Subcutaneous abdominal adipose tissue (tissue), 5 donors: ENCODE measurements at regions not wholly inside any gene's neighbourhood (a gene's known extent, or its start where the extent isn't known, plus 50 kb on each side); places are given as distances from the start of the nearest gene placed in this dataset.

Source experiments
- H3K27ac ChIP-seq: one replicate; pipeline ENCODE4 v1.7.0; 2013; ENCODE audit warnings: low read depth, mild to moderate bottlenecking, inconsistent platforms, low read length, moderate library complexity
- H3K27me3 ChIP-seq, 5 donors: one replicate each; pipeline ENCODE4 v1.7.0; 2013; ENCODE audit warnings: low read length in 5 of 5, inconsistent platforms in 1 of 5; ENCODE audit not compliant: control insufficient read depth in 5 of 5, insufficient read depth in 4 of 5
- H3K36me3 ChIP-seq, 5 donors: one replicate each; pipeline ENCODE4 v1.7.0; 2013; ENCODE audit warnings: low read length in 5 of 5; ENCODE audit not compliant: control insufficient read depth in 5 of 5, insufficient read depth in 5 of 5
- H3K4me1 ChIP-seq, 5 donors: one replicate each; pipeline ENCODE4 v1.7.0; 2013; ENCODE audit warnings: low read length in 5 of 5, mild to moderate bottlenecking in 3 of 5, moderate library complexity in 1 of 5; ENCODE audit not compliant: control insufficient read depth in 5 of 5, insufficient read depth in 5 of 5
- H3K4me3 ChIP-seq, 5 donors: one replicate each; pipeline ENCODE4 v1.7.0; 2013; ENCODE audit warnings: low read length in 5 of 5, low read depth in 1 of 5
- H3K9ac ChIP-seq, 5 donors: one replicate each; pipeline ENCODE4 v1.7.0; 2013; ENCODE audit warnings: low read length in 5 of 5, mild to moderate bottlenecking in 4 of 5, moderate library complexity in 3 of 5
- H3K9me3 ChIP-seq, 5 donors: one replicate each; pipeline ENCODE4 v1.7.0; 2013; ENCODE audit warnings: low read length in 5 of 5; ENCODE audit not compliant: control insufficient read depth in 5 of 5
- donor health status: healthy.
- donor health status: healthy.
- donor health status: healthy.
- donor health status: healthy.
- donor health status: healthy.

DNA sequence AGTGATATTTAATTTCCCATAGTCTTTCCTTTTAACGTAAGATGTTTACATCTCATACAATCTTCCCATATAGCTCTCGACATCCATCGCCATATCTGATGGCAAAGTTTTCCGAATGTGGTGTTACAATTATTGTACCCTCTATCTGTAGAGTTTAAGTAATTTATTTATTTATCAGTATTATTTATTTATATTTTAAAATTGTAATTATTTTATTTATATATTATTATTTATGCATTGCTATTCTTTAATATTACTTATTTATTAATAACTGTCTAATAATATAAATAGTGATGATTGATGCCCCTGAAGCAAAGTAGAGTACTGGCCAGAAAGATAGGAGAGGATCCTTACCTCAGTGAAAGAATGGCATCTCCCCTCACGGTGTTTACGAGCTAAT is 812.9 kb downstream of the VGLL3 start:
- Histone ChIP-seq H3K9ac (no peak overlapping the region), H3K27me3 (no peaks in the 10 kb centered on the region), H3K4me1 (no peaks in the 10 kb centered on the region), H3K36me3 (no peaks in the 10 kb centered on the region), H3K9me3 (no peaks in the 10 kb centered on the region), H3K27ac (no peak overlapping the region), H3K4me3 (no peak overlapping the region)

DNA sequence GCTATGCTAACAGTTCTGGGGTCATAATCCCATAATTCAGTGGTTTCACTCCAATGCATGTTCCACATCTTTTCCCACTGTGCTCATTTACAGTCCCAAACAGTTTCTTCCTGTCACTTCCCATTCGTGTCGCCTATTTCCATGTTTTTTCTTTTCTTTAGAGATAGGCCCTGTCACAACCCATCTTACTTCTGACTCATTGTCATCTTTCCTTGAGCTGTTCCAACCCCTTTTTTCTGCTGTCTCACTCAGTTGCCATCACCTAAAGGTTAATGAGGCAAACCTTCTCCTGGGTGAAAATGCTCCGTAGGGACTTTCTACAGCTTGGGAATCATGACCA is 814.5 kb downstream of the VGLL3 start:
- H3K36me3 ChIP-seq = no peaks in the 10 kb centered on the region
- no peaks in the 10 kb centered on the region for H3K27me3 ChIP-seq
- no peak overlapping the region for H3K27ac ChIP-seq
- no peak overlapping the region for H3K9ac ChIP-seq
- no peak overlapping the region for H3K4me3 ChIP-seq
- H3K4me1 ChIP-seq = no peaks in the 10 kb centered on the region
- H3K9me3 ChIP-seq = no peaks in the 10 kb centered on the region

DNA sequence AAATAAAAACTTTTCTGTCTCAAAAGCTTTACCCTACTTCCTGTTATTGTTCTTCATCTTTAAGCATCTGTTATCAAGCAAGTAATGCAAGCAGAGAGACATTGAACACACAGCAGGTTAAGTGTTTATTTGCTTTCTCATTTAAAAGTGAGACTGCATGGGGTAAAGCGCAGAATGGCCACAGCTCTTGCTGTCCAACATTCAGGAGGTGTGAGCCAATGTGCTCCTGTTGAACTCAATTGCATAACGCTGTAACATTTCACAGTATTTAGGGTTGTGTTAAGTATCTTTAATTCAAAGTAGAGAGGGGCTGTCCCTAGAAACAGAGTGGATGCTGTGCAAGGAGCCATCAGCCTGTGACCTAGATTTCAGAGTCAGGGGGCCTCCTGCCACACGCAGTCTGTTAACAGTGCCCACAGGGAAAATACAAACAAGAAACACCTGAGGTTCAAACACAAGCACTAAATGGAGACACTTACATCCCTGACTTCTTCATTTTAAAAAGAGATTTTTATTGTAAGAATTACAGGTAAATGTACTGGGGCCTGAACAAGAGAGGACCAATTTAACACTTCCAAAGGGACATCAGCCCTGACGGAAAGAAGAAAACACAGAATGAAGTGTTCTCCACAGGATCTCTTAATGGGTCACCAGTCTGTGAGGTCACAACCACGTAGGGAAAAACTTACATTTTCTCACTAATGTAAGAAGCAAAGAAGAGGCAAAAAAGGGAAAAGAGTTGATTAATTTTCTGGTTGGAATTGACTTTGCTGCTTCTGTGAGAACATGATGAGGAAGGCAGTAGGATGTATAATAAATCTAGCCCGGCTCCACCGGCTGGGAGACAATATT is 815.1 kb downstream of the VGLL3 start:
- Histone ChIP-seq H3K4me1 (no peaks in the 10 kb centered on the region), H3K36me3 (no peaks in the 10 kb centered on the region), H3K9ac (no peak overlapping the region), H3K27me3 (no peaks in the 10 kb centered on the region), H3K4me3 (no peak overlapping the region), H3K27ac (no peak overlapping the region), H3K9me3 (no peaks in the 10 kb centered on the region)

DNA sequence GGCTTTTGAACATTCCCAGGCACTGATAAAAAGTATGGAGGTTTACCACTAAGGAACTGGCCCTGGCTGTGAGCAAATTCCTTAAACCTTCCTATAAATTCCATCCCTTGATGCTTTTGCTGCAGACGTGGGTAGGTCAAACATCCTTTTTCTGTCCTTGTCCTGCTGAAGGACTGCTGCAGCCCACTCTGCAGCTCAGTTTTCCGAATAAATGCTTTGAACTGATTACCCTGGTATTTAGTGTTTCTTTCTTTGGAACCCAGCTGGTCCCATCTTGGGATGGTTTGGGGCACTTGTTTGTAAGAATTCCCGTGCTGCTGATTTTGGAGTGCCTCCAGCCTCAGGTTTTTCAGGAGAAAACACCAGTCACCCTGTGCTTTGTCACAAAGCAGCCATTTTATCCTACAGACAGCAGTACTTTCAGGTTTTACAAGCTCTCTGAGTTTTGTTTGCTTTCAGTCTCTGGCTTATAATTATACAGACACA is 815.9 kb downstream of the VGLL3 start:
- H3K9me3 ChIP-seq = no peaks in the 10 kb centered on the region
- no peak overlapping the region for H3K4me3 ChIP-seq
- H3K4me1 ChIP-seq = no peaks in the 10 kb centered on the region
- H3K9ac ChIP-seq = no peak overlapping the region
- H3K27ac ChIP-seq = no peak overlapping the region
- H3K27me3 ChIP-seq = no peaks in the 10 kb centered on the region
- H3K36me3 ChIP-seq = no peaks in the 10 kb centered on the region

DNA sequence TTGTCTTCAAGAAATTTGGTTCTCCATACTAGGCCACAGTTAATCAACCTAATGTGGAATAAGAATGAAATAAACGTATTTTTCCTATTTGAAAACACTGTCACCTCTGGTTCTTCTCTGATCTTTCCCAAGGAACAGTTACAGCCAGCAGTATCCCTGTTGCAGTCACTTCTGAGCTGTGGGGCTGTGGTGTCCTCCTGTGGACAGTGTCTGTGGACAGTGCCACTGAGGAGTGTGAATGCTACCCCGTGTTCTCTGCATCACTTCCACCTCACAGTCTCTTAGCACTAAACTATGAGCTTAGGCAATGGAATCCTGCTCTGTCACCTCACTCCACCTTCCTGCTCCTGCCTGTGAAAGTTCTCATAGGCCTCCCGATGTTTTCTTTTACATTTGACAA is 817.5 kb downstream of the VGLL3 start:
- Histone ChIP-seq H3K27ac (no peak overlapping the region), H3K36me3 (no peaks in the 10 kb centered on the region), H3K27me3 (no peaks in the 10 kb centered on the region), H3K9ac (no peak overlapping the region), H3K9me3 (no peaks in the 10 kb centered on the region), H3K4me3 (no peak overlapping the region), H3K4me1 (no peaks in the 10 kb centered on the region)

DNA sequence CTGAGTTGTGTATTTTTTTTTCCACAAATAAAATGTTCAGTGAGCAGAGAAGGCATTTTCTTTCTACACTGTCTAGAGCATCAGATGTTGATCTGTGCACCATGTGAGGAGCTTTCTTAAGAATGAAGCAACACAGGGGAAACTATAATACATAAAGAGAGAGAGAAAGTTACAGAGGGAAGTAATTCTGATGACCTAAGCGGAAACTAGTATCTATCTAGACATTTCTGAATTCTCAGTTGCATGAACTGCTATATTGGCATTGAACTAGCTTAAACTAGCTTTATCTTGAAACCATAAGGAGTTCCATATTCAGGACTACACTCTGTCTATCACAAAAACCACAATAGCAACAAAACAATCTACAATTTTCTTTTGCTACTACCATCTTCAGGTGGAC is 822.4 kb downstream of the VGLL3 start:
- Histone ChIP-seq H3K9ac (no peak overlapping the region), H3K27me3 (no peaks in the 10 kb centered on the region), H3K9me3 (no peaks in the 10 kb centered on the region), H3K4me1 (no peaks in the 10 kb centered on the region), H3K27ac (no peak overlapping the region), H3K4me3 (no peak overlapping the region), H3K36me3 (no peaks in the 10 kb centered on the region)

DNA sequence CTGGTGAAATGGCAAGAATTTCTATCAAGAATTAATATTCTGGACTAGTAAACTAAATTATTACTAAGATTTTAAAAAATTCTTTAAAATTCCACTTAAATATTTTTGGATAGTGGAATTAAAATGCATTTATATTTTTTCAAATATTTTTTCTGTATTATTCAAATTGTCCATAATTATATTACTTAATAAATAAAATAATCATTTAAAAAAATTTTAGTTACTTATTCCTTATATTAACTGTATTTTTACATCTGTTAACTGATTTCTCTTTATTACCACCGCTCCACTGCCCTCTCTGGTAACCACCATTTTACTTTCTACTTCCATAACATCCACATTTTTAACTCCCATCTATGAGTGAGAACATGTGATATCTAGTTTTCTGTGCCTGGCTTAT is 828.4 kb downstream of the VGLL3 start:
- no peaks in the 10 kb centered on the region for H3K27me3 ChIP-seq
- H3K4me3 ChIP-seq = no peak overlapping the region
- H3K36me3 ChIP-seq = no peaks in the 10 kb centered on the region
- H3K9ac ChIP-seq = no peak overlapping the region
- H3K9me3 ChIP-seq = no peaks in the 10 kb centered on the region
- H3K27ac ChIP-seq = no peak overlapping the region
- H3K4me1 ChIP-seq = no peaks in the 10 kb centered on the region

DNA sequence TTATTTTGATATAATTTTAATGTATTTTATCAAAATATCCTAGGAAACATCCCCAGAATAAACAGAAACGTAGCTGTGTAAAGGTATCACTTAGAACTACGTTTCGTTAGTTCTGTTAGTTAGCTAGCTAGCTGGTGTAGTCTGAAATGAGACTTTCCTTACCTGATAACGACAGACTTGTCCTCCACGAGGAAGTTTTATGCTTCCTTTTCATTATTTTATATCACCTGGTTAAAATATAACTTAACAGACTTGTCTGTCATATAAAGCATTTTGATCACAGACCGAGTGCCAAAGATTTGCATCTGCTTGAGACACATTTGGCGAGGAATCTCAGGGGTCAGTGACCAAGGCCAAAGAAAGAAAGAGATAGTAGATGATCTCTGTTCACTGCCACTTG is 829.5 kb downstream of the VGLL3 start:
- H3K4me1 ChIP-seq = no peaks in the 10 kb centered on the region
- H3K27me3 ChIP-seq = no peaks in the 10 kb centered on the region
- no peaks in the 10 kb centered on the region for H3K9me3 ChIP-seq

DNA sequence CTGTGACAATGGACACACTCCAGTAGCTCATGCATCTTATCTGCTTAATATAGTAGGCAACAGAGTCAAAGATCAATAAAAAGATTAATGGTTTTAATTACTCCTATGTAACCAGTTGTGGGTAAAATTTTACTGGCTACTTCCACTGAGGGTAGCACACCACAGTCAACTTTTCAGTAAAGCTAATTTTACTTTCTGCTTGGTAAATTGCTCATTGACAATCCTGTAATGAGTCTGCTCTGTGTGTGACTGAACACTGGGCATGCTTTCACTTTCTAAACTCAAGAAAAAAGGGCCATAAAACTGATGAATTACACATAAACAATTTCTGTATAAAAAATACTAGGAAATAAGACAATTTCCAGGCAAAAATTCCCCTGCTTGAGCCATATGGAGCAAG is 838.3 kb downstream of the VGLL3 start:
- no peaks in the 10 kb centered on the region for H3K9me3 ChIP-seq
- H3K4me1 ChIP-seq = no peaks in the 10 kb centered on the region
- H3K27me3 ChIP-seq = no peaks in the 10 kb centered on the region
- no peak overlapping the region for H3K4me3 ChIP-seq
- H3K9ac ChIP-seq = no peak overlapping the region
- H3K27ac ChIP-seq = no peak overlapping the region
- no peaks in the 10 kb centered on the region for H3K36me3 ChIP-seq

More for the DNA sequence above, 829.5 kb downstream of the VGLL3 start:
- Histone ChIP-seq H3K27ac (no peak overlapping the region), H3K36me3 (no peaks in the 10 kb centered on the region), H3K9ac (no peak overlapping the region), H3K4me3 (no peak overlapping the region)

DNA sequence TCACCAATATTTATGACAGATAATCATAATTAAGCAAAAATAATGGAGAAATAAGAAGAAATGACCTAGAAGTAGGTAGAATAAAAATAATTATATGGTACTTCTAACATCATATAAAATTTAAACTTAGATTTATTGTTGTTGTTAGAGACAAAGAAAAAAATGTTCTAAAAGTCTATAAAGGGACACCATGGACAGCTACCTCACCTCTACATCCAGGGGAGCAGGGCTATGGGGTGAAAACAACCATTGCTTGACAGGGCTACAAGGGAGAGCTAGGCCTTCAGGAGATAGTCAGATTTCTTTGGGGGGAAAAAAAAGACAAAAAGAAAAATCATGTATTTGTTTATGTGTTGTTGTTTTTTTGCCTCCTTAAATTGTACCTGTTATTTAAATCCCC is 841.9 kb downstream of the VGLL3 start:
- H3K27ac ChIP-seq = no peak overlapping the region
- no peaks in the 10 kb centered on the region for H3K36me3 ChIP-seq
- no peak overlapping the region for H3K9ac ChIP-seq
- H3K4me1 ChIP-seq = no peaks in the 10 kb centered on the region
- H3K27me3 ChIP-seq = no peaks in the 10 kb centered on the region
- H3K9me3 ChIP-seq = no peaks in the 10 kb centered on the region
- no peak overlapping the region for H3K4me3 ChIP-seq
